Muscle of leg (tissue), 3 donors: ENCODE measurements at regions not wholly inside any gene's neighbourhood (a gene's known extent, or its start where the extent isn't known, plus 50 kb on each side); places are given as distances from the start of the nearest gene placed in this dataset.
A peak's percentile ranks its signal among the peaks of the same experiment; 100 is the strongest.
"Not testable (repeated sequence)": the region's sequence is repeated elsewhere in the genome, so short reads cannot be mapped to it uniquely, and the experiment has no call there.

Source experiments
- DNase-seq: peaks from one replicate; pipeline ENCODE4 v3.0.0; 2013
- H3K27ac ChIP-seq: one replicate; pipeline ENCODE4 v1.5.1; 2013; ENCODE audit warnings: mild to moderate bottlenecking, low read length, control low read depth
- H3K27me3 ChIP-seq: one replicate; pipeline ENCODE4 v1.6.1; 2013; ENCODE audit warnings: low read length; ENCODE audit not compliant: control insufficient read depth, insufficient read depth
- H3K36me3 ChIP-seq: one replicate; pipeline ENCODE4 v1.6.1; 2013; ENCODE audit warnings: low read length; ENCODE audit not compliant: control insufficient read depth, insufficient read depth
- H3K4me1 ChIP-seq: one replicate; pipeline ENCODE4 v1.6.1; 2013; ENCODE audit warnings: low read length; ENCODE audit not compliant: control insufficient read depth, insufficient read depth
- H3K4me3 ChIP-seq: one replicate; pipeline ENCODE4 v1.5.1; 2013; ENCODE audit warnings: low read length, control low read depth
- H3K9me3 ChIP-seq: replicated peaks from 2 replicates; pipeline ENCODE4 v1.6.1; 2013; ENCODE audit warnings: low read depth, low read length; ENCODE audit not compliant: control insufficient read depth
- WGBS: methylation state at CpG from one replicate; pipeline ENCODE4 v1.1.5; 2013; ENCODE audit warnings: missing lambda C conversion rate; ENCODE audit not compliant: insufficient coverage; 5-methylcytosine and 5-hydroxymethylcytosine counted together

DNA sequence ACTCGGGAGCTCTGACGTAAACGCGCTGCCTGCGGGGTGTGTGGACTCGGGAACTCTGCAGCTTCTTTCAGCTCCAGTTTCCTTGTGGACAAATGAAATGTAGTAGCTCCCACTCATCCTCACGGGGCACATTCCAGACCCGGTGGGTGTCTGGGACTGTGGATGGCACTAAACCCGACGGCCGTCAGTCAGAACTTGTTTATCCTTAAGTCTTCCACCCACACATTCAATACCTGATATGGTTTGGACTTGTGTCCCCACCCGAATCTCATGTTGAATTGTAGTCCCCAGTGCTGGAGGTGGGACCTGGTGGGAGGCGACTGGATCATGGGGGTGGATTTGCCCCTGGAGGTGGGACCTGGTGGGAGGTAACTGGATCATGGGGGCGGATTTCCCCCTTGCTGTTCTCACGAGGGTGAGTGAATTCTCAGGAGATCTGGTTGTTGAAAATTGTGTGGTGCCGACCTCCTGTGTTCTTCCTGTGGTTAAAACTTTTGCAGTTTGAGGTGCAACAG, 81.2 kb upstream of the SNTG2 start:
- H3K27ac ChIP-seq, result no peak overlapping the region
- DNase-seq, result no peak
- 80% methylated on average over 1 of the region's 16 CpGs for WGBS

DNA sequence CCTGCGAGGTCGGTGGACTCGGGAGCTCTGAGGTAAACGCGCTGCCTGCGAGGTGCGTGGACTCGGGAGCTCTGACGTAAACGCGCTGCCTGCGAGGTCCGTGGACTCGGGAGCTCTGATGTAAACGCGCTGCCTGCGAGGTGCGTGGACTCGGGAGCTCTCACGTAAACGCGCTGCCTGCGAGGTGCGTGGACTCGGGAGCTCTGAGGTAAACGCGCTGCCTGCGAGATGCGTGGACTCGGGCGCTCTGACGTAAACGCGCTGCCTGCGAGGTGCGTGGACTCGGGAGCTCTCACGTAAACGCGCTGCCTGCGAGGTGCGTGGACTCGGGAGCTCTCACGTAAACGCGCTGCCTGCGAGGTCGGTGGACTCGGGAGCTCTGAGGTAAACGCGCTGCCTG, 81.8 kb upstream of the SNTG2 start:
- not testable (repeated sequence) for H3K27ac ChIP-seq, DNase-seq, H3K4me1 ChIP-seq, H3K4me3 ChIP-seq, H3K36me3 ChIP-seq, H3K9me3 ChIP-seq
- peaks cover 24% of the 10 kb centered on the region for H3K27me3 ChIP-seq
- 92% methylated on average over 31 of the region's 51 CpGs for WGBS

More for the DNA sequence above, 81.2 kb upstream of the SNTG2 start:
- H3K27me3 ChIP-seq, result peaks cover 24% of the 10 kb centered on the region
- no peaks in the 10 kb centered on the region for H3K4me1 ChIP-seq
- no peaks in the 10 kb centered on the region for H3K9me3 ChIP-seq
- H3K36me3 ChIP-seq, result no peaks in the 10 kb centered on the region
- no peak overlapping the region for H3K4me3 ChIP-seq

DNA sequence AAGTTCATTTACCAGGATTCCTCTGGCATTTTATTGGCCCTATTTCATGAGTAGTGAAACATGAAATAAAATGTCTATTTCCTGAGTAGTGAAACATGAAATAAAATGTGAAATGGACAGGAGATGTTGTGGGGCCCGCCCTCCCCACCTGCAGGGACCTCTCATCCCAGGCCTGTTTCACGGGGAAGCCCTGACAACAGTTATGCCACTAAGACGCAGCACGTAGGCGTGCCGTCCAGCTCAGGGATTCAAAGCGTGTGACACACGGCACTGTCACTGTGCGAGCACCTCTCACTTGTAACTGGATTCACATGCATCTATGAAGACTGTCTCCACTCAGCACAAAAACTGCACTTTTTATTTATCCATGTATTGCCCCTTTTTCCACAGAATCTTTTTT, 83.4 kb upstream of the SNTG2 start:
- Histone ChIP-seq H3K36me3 (no peaks in the 10 kb centered on the region), H3K4me3 (no peak overlapping the region), H3K9me3 (no peaks in the 10 kb centered on the region), H3K4me1 (no peaks in the 10 kb centered on the region), H3K27ac (no peak overlapping the region), H3K27me3 (peaks cover 27% of the 10 kb centered on the region)
- WGBS, result 23% methylated on average over 9 of the region's 9 CpGs
- DNase-seq, result no peak

DNA sequence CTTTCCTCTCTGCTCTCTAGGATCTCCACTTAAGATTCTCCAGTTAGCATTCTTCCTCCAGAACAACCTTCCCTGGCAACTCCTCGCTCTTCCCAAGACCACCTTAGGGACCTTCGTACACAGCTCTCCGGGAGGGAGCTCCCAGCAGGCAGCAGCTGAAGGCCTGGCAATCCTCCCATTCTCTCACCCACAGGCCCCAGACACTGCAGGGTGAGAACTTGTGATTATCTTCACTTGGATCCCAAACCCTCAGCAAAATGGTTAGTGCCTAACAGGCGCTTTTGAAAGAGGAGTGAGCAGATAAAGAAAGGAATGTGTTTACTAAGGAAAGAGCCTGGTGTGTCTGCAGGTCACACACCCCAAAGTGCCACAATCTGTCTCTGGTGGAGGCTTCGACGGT, 83.8 kb upstream of the SNTG2 start:
- 73% methylated on average over 2 of the region's 6 CpGs for WGBS
- H3K9me3 ChIP-seq, result no peaks in the 10 kb centered on the region
- H3K4me1 ChIP-seq, result peaks cover under 1% of the 10 kb centered on the region
- H3K4me3 ChIP-seq, result no peak overlapping the region
- DNase-seq, result no peak
- no peak overlapping the region for H3K27ac ChIP-seq
- peaks cover 32% of the 10 kb centered on the region for H3K27me3 ChIP-seq
- no peaks in the 10 kb centered on the region for H3K36me3 ChIP-seq

DNA sequence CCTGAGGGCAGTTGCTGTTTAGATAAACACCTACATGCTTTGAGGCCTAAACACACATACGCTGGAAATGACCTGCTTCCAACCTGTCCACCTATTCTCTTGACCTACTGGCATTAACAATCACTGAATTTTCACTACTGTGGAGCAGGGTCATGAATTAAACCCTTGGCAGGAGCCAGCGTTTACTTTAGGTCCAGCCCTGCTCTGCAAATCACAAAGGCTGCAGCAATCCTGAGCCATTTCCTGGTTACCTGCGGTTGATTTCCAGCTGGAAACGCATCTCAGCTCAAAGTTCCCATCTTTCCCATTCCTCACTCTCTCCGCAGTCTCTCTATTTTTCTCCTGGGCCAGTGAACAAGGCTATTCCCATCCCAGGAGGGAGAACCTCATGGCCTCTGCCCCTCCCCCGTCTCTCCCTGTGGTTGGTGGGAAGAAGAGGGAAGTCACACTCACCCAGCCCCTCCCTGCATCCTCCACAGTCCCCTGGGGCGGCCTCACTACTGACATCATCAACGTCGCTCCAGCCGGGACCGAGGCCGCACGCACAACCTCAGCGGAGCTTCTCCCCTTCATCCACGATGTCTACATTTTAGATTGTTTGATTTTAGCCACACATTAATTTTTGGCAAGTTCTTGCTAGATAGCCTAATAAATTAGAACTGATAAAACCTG, 84.5 kb upstream of the SNTG2 start:
- Histone ChIP-seq H3K9me3 (no peaks in the 10 kb centered on the region), H3K27ac (no peak overlapping the region), H3K27me3 (peaks cover 37% of the 10 kb centered on the region), H3K36me3 (no peaks in the 10 kb centered on the region), H3K4me1 (peaks cover 7% of the 10 kb centered on the region), H3K4me3 (no peak overlapping the region)
- DNase-seq, result peak; percentile 24
- 51% methylated on average over 4 of the region's 15 CpGs for WGBS

DNA sequence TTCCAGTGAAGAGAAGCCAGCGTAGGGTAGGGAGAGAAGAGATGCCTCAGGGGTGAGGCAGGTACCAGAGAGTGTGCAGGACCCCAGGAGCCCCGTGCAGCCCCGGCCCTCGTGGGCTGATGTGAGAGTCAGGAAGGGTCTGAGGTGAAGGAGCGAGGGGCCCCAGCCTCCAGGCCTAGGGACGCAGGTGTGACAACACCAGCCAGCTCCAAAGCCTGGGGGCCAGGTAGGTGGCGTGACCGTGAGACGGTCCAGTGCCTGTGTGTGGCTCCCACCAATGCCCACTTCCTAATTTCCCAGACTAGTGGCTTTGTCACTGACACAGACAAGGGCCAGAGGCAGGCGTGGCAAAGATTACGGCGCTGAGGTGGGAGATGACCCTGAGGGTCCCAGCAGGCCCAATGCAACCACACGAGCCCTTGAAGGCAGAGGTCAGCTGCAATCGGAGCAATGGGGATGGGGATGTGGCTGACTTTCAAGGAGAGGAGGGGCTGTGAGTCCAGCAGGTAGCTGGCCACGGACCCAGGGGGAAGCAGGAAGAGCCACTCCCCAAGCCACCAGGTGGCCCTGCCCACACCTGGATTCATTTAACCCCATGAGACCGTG, 86.0 kb upstream of the SNTG2 start:
- peaks cover 35% of the 10 kb centered on the region for H3K27me3 ChIP-seq

DNA sequence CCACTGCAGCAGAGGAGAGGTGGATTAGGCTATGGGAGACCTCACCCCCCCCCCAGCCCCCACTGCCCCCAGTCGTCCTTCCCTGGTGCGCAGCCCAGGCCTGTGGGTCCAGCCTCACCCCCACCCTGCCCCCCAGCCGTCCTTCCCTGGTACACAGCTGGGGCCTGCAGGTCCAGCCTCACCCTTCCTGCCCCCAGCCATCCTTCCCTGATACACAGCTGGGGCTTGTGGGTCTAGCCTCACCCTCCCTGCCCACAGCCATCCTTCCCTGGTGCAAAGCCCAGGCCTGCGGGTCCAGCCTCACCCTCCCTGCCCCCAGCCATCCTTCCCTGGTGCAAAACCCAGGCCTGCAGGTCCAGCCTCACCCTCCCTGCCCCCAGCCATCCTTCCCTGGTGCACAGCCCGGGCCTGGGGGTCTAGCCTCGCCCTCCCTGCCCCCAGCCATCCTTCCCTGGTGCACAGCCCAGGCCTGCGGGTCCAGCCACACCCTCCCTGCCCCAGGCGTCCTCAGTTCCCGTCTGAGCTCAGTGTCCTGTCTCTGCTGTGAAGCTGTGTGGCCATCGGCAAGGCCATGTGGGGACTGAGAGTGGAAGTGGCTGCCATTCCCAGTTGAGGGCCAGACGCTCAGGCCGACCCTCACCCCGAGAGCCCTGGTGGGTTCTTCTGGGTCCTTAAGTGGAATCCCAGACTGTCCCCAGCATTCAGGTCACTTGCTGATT, 86.8 kb upstream of the SNTG2 start:
- Histone ChIP-seq H3K27ac (no peak overlapping the region), H3K4me3 (no peak overlapping the region), H3K27me3 (peaks cover 30% of the 10 kb centered on the region), H3K9me3 (no peaks in the 10 kb centered on the region), H3K36me3 (no peaks in the 10 kb centered on the region), H3K4me1 (peaks cover 7% of the 10 kb centered on the region)
- DNase-seq, result no peak
- WGBS, result 66% methylated on average over 7 of the region's 13 CpGs

More for the DNA sequence above, 86.0 kb upstream of the SNTG2 start:
- H3K36me3 ChIP-seq, result no peaks in the 10 kb centered on the region
- WGBS, result 85% methylated on average over 11 of the region's 16 CpGs
- peaks cover 7% of the 10 kb centered on the region for H3K4me1 ChIP-seq
- H3K4me3 ChIP-seq, result no peak overlapping the region
- no peak for DNase-seq
- no peaks in the 10 kb centered on the region for H3K9me3 ChIP-seq
- no peak overlapping the region for H3K27ac ChIP-seq

DNA sequence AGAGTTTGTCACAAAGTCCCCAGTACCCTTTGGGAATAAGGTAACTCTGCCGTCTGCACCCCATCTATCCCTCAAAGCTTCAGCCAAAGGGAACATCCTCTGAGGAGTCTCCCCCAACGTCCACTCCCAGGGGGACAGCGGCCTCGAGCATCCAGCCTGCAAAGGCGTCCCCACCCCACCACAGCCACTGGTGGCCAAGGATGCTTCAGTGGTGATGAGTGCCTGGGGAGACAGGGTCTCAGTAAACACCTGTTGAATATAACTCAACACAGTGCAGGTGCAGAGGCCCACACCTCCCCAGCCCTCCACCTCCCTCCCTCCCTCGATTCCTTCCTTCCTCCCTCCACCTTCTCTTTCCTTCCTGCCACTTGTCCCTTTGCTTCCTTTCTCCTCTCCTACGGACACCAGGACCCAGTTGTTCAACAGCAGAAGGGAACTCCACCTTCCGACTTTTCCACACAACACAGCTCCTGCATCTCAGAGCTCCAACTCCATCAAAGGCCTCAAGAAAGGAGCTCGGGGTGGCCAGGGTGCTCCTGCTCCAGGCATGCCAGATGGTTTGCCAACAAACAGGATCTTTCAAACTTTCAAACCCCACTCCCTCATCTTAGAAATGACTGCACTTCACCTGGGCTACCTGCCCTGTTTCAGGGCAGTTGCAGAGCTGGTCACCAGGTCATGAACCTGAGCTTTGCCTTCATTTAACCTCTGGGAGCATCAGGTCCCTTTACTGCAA, 87.8 kb upstream of the SNTG2 start:
- peaks cover 30% of the 10 kb centered on the region for H3K27me3 ChIP-seq
- no peak for DNase-seq
- WGBS, result 52% methylated on average over 3 of the region's 9 CpGs

DNA sequence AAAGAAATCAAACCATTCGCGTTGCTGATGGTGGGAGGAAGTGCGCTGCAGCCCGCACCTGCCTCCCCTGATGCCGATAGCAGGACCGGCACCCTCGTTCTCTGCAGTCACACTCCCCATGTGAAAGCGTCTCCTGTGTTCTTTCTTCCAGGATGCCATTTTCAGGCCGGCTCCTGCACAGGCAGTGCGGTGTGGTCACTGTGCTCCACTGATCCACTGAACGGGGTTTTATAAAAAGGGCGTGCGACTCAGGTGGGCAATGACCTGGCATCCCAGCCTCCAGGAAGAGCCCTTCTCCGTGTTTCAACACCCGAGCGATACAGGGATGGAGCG, 88.3 kb upstream of the SNTG2 start:
- no peak overlapping the region for H3K27ac ChIP-seq
- H3K4me3 ChIP-seq, result no peak overlapping the region
- H3K4me1 ChIP-seq, result peaks cover 7% of the 10 kb centered on the region
- DNase-seq, result no peak
- H3K27me3 ChIP-seq, result peaks cover 28% of the 10 kb centered on the region
- no peaks in the 10 kb centered on the region for H3K9me3 ChIP-seq
- H3K36me3 ChIP-seq, result no peaks in the 10 kb centered on the region
- 48% methylated on average over 16 of the region's 17 CpGs for WGBS

More for the DNA sequence above, 87.8 kb upstream of the SNTG2 start:
- Histone ChIP-seq H3K36me3 (no peaks in the 10 kb centered on the region), H3K27ac (no peak overlapping the region), H3K4me1 (peaks cover 7% of the 10 kb centered on the region), H3K4me3 (no peak overlapping the region), H3K9me3 (no peaks in the 10 kb centered on the region)
